ENCODE measurements at regions not wholly inside any gene's neighbourhood (a gene's known extent, or its start where the extent isn't known, plus 50 kb on each side); places are given as distances from the start of the nearest gene placed in this dataset.

DNA sequence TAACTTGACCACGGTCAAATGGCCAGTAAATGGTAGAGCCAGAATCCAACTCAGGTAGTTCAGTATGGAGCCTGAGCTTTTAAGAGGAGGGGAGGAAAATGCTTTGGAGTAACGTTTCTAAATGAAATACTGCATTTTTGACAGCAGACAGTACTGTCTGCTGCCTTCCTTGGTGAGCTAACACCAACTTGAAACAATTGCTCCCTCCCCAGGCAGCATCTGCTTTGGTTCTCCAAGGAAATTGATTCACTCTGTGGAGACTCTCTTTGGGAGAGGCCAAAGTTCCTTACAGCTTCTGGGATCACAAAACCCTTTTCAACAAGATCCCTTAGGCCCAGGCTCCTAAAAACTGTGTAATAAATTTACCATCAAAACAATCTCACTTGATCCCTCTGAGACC is 75.2 kb upstream of the SSBP2 start:
- WGBS, 2 experiments (ENCODE audit: extremely low coverage in 2 of 2, insufficient read length in 1 of 2), result 60% methylated on average over 1 of the region's 2 CpGs; no CpG with 5 or more reads in 1 of the 2 experiments
- no peaks in the 10 kb centered on the region for H3K27me3 ChIP-seq (ENCODE audit: control insufficient read depth, insufficient read depth, low read length)
- ChIA-PET POLR2A (ENCODE audit: unreplicated experiment) (no interaction called here), CTCF (interaction anchor here (0.5 to 1.2 kb wide), 2 partner anchors 12 to 150 kb away, joined by 3 to 4 read pairs; no protein-coding TSS in a partner anchor)
- H3K9me1 ChIP-seq (ENCODE audit: insufficient read depth, low read length), result no peaks in the 10 kb centered on the region; the same call in 1 of the 2 replicates
- H3K4me3 ChIP-seq (ENCODE audit: insufficient read depth, low read depth, low read length), result no peak overlapping the region
- H3K36me3 ChIP-seq (ENCODE audit: control insufficient read depth, insufficient read depth, low read length), result no peaks in the 10 kb centered on the region
- H3K4me1 ChIP-seq (ENCODE audit: control insufficient read depth, insufficient read depth, low read length), result peaks cover 2% of the 10 kb centered on the region; the same call in 1 of the 2 replicates
- ATAC-seq (ENCODE audit: low read depth), result peak; percentile 44; the same call in 1 of the 2 replicates
- H3K4me2 ChIP-seq (ENCODE audit: low read depth, low read length), result no peak overlapping the region
- DNase-seq, result peak; percentile 23
- intact Hi-C loops (cut with micrococcal nuclease), result no loop called here
- H3K9me3 ChIP-seq (ENCODE audit: control insufficient read depth, insufficient read depth, low read length), result no peaks in the 10 kb centered on the region
- no peak overlapping the region for H3K4ac ChIP-seq (ENCODE audit: low read depth, low read length)
- H2BK15ac ChIP-seq (ENCODE audit: low read depth, low read length), result no peak overlapping the region
- no peak overlapping the region for H2AK5ac ChIP-seq (ENCODE audit: low read depth, low read length)
- BruUV-seq (replicated peaks), result no TSS peak
- H3K79me1 ChIP-seq (ENCODE audit: low read depth in 1 of 2, low read length in 2 of 2), result no peaks in the 10 kb centered on the region
- dilution Hi-C loops (cut with HindIII; ENCODE audit: low sequenced_read_pairs, unreplicated experiment), result no loop called here
- no peak overlapping the region for H4K8ac ChIP-seq (ENCODE audit: low read depth in 2 of 2, low read length in 2 of 2)
- no peak overlapping the region for H2AK9ac ChIP-seq (replicated peaks; ENCODE audit: low read depth, low read length, poor library complexity)
- no peaks in the 10 kb centered on the region for H4K20me1 ChIP-seq (ENCODE audit: insufficient read depth, low read length)
- H3K23ac ChIP-seq (ENCODE audit: low read depth, low read length), result no peak overlapping the region
- no peak overlapping the region for H4K5ac ChIP-seq (ENCODE audit: low read depth, low read length)
- no peak overlapping the region for H3K27ac ChIP-seq (ENCODE audit: insufficient read depth, low read length)
- H3K56ac ChIP-seq (ENCODE audit: extremely low read depth, insufficient read depth, low read length), result no peak overlapping the region
- H2BK120ac ChIP-seq (ENCODE audit: low read depth, low read length), result no peak overlapping the region
- H2AFZ ChIP-seq (replicated peaks; ENCODE audit: low read length, poor library complexity), result no peak overlapping the region
- H3K14ac ChIP-seq (replicated peaks; ENCODE audit: low read depth, low read length), result no peak overlapping the region
- no peak overlapping the region for H4K91ac ChIP-seq (ENCODE audit: insufficient read depth, low read depth, low read length)
- H2BK20ac ChIP-seq (ENCODE audit: low read depth, low read length), result no peak overlapping the region
- no peak for TF ChIP-seq RFX5 (IDR thresholded peaks at IDR 0.05; ENCODE audit: low read depth, low read length)
- TF ChIP-seq MAFK (IDR thresholded peaks at IDR 0.05; ENCODE audit: low read depth, low read length), result no peak
- TF ChIP-seq RAD21 (IDR thresholded peaks at IDR 0.05; ENCODE audit: low read length), result no peak; the same call in 1 of the 2 replicates
- no peak for TF ChIP-seq CTCF (conservative IDR thresholded peaks at IDR 0.05; ENCODE audit: low read depth, low read length)
- TF ChIP-seq, protein P1, sequence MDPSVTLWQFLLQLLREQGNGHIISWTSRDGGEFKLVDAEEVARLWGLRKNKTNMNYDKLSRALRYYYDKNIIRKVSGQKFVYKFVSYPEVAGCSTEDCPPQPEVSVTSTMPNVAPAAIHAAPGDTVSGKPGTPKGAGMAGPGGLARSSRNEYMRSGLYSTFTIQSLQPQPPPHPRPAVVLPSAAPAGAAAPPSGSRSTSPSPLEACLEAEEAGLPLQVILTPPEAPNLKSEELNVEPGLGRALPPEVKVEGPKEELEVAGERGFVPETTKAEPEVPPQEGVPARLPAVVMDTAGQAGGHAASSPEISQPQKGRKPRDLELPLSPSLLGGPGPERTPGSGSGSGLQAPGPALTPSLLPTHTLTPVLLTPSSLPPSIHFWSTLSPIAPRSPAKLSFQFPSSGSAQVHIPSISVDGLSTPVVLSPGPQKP (IDR thresholded peaks at IDR 0.05; ENCODE audit: borderline replicate concordance, low read depth, low read length), result no peak
- TF ChIP-seq SMC3 (IDR thresholded peaks at IDR 0.05; ENCODE audit: low read depth, low read length), result no peak
- no peak for TF ChIP-seq BHLHE40 (IDR thresholded peaks at IDR 0.05; ENCODE audit: low read depth, low read length)
- TF ChIP-seq CHD1 (IDR thresholded peaks at IDR 0.05; ENCODE audit: low read depth, low read length), result no peak
- TF ChIP-seq USF2 (IDR thresholded peaks at IDR 0.05; ENCODE audit: low read depth, low read length), result no peak
- no peak for TF ChIP-seq RCOR1 (IDR thresholded peaks at IDR 0.05; ENCODE audit: insufficient replicate concordance, low read length)
- no peak for TF ChIP-seq MXI1 (IDR thresholded peaks at IDR 0.05; ENCODE audit: borderline replicate concordance, low read depth, low read length)
- TF ChIP-seq FOS (IDR thresholded peaks at IDR 0.05; ENCODE audit: low read depth, low read length), result no peak
- no peak for TF ChIP-seq MAZ (IDR thresholded peaks at IDR 0.05; ENCODE audit: borderline replicate concordance, low read depth, low read length)
- TF ChIP-seq NFE2L2 (IDR thresholded peaks at IDR 0.05; ENCODE audit: low read depth, low read length), result no peak
- no peak for TF ChIP-seq POLR2A (IDR thresholded peaks at IDR 0.05; ENCODE audit: low read depth, low read length)
- TF ChIP-seq CEBPB (IDR thresholded peaks at IDR 0.05; ENCODE audit: low read depth, low read length), result no peak
- no peak overlapping the region for H3K18ac ChIP-seq (ENCODE audit: low read depth, low read length)
- in situ Hi-C loops (cut with MboI; ENCODE audit: low sequenced_read_pairs), result no loop called here
- H3K9ac ChIP-seq (ENCODE audit: low read depth, low read length), result no peak overlapping the region
- no peak overlapping the region for H2BK5ac ChIP-seq (ENCODE audit: low read depth, low read length, poor library complexity, severe bottlenecking)
